ENCODE measurements at regions not wholly inside any gene's neighbourhood (a gene's known extent, or its start where the extent isn't known, plus 50 kb on each side); places are given as distances from the start of the nearest gene placed in this dataset.

- no peak for DNase-seq (ENCODE audit: low spot score)
Measured at GRCh38 chr4:29521281-29521680, 1198.9 kb upstream of the PCDH7 start.

GRCh38 chr4:29536745-29537144 lies 1183.4 kb upstream of the PCDH7 start:
- DNase-seq (ENCODE audit: low spot score): no peak

GRCh38 chr4:29538889-29539646 lies 1181.1 kb upstream of the PCDH7 start:
- no peak for DNase-seq (ENCODE audit: low spot score)

- DNase-seq (ENCODE audit: low spot score): no peak
Measured at GRCh38 chr4:29540439-29541102, 1179.6 kb upstream of the PCDH7 start.

GRCh38 chr4:29541757-29542156 lies 1178.4 kb upstream of the PCDH7 start:
- no peak for DNase-seq (ENCODE audit: low spot score)

- DNase-seq (ENCODE audit: low spot score): no peak
Measured at GRCh38 chr4:29549342-29549741, 1170.8 kb upstream of the PCDH7 start.

GRCh38 chr4:29551821-29552220 lies 1168.3 kb upstream of the PCDH7 start:
- DNase-seq (ENCODE audit: low spot score): no peak

- no peak for DNase-seq (ENCODE audit: low spot score)
Measured at GRCh38 chr4:29553846-29554245, 1166.3 kb upstream of the PCDH7 start.

- no peak for DNase-seq (ENCODE audit: low spot score)
Measured at GRCh38 chr4:29558789-29559188, 1161.4 kb upstream of the PCDH7 start.

- DNase-seq (ENCODE audit: low spot score): no peak
Measured at GRCh38 chr4:29559286-29559685, 1160.9 kb upstream of the PCDH7 start.

GRCh38 chr4:29560452-29560851 lies 1159.7 kb upstream of the PCDH7 start:
- DNase-seq (ENCODE audit: low spot score): no peak

GRCh38 chr4:29565256-29565655 lies 1154.9 kb upstream of the PCDH7 start:
- DNase-seq (ENCODE audit: low spot score): no peak

GRCh38 chr4:29566371-29566770 lies 1153.8 kb upstream of the PCDH7 start:
- DNase-seq (ENCODE audit: low spot score): no peak

- no peak for DNase-seq (ENCODE audit: low spot score)
Measured at GRCh38 chr4:29571322-29571721, 1148.8 kb upstream of the PCDH7 start.

GRCh38 chr4:29578329-29578728 lies 1141.8 kb upstream of the PCDH7 start:
- no peak for DNase-seq (ENCODE audit: low spot score)

GRCh38 chr4:29581457-29581856 lies 1138.7 kb upstream of the PCDH7 start:
- DNase-seq (ENCODE audit: low spot score): no peak

GRCh38 chr4:29588617-29589016 lies 1131.6 kb upstream of the PCDH7 start:
- no peak for DNase-seq (ENCODE audit: low spot score)

- no peak for DNase-seq (ENCODE audit: low spot score)
Measured at GRCh38 chr4:29596228-29596627, 1123.9 kb upstream of the PCDH7 start.

- DNase-seq (ENCODE audit: low spot score): no peak
Measured at GRCh38 chr4:29619168-29619567, 1101.0 kb upstream of the PCDH7 start.

- DNase-seq (ENCODE audit: low spot score): no peak
Measured at GRCh38 chr4:29632199-29632598, 1088.0 kb upstream of the PCDH7 start.

GRCh38 chr4:29636961-29637360 lies 1083.2 kb upstream of the PCDH7 start:
- DNase-seq (ENCODE audit: low spot score): no peak

- DNase-seq (ENCODE audit: low spot score): no peak
Measured at GRCh38 chr4:29653221-29653620, 1066.9 kb upstream of the PCDH7 start.

- no peak for DNase-seq (ENCODE audit: low spot score)
Measured at GRCh38 chr4:29680644-29681043, 1039.5 kb upstream of the PCDH7 start.

GRCh38 chr4:29704059-29704458 lies 1016.1 kb upstream of the PCDH7 start:
- no peak for DNase-seq (ENCODE audit: low spot score)

All from HuH-7.5 (cell line).